Astrocyte (in vitro differentiated cells and primary cell): ENCODE measurements at regions not wholly inside any gene's neighbourhood (a gene's known extent, or its start where the extent isn't known, plus 50 kb on each side); places are given as distances from the start of the nearest gene placed in this dataset.

Source experiments
- DNase-seq: peaks from one replicate; pipeline ENCODE4 v3.0.0-alpha.2; 2010; ENCODE audit warnings: low read depth
- FAIRE-seq: peaks from 2 replicates; lab custom pipeline; 2011; peaks lifted over from hg19 to GRCh38; lab: Jason Lieb, UNC
- H2AFZ ChIP-seq: 2 replicates; pipeline ENCODE4 v1.6.0; 2012; ENCODE audit warnings: low read depth, low read length, inconsistent platforms
- H3K27ac ChIP-seq: 2 replicates; pipeline ENCODE4 v1.5.1; 2011; ENCODE audit warnings: low read depth, low read length, inconsistent platforms
- H3K27me3 ChIP-seq: 2 replicates; pipeline ENCODE4 v1.6.0; 2011; ENCODE audit warnings: low read length, inconsistent platforms; ENCODE audit not compliant: insufficient read depth
- H3K36me3 ChIP-seq: 2 replicates; pipeline ENCODE4 v1.5.1; 2011; ENCODE audit warnings: low read length, inconsistent platforms; ENCODE audit not compliant: insufficient read depth
- H3K4me1 ChIP-seq: 2 replicates; pipeline ENCODE4 v1.5.1; 2011; ENCODE audit warnings: low read length, inconsistent platforms; ENCODE audit not compliant: insufficient read depth
- H3K4me2 ChIP-seq: 2 replicates; pipeline ENCODE4 v1.6.0; 2012; ENCODE audit warnings: low read length, inconsistent platforms
- H3K4me3 ChIP-seq: 2 replicates; pipeline ENCODE4 v1.5.1; 2011; ENCODE audit warnings: low read depth, mild to moderate bottlenecking, low read length, inconsistent platforms; ENCODE audit not compliant: insufficient read depth
- H3K79me2 ChIP-seq: 2 replicates; pipeline ENCODE4 v1.6.0; 2012; ENCODE audit warnings: mild to moderate bottlenecking, low read length, inconsistent platforms; ENCODE audit not compliant: insufficient read depth
- H3K9ac ChIP-seq: 2 replicates; pipeline ENCODE4 v1.6.0; 2012; ENCODE audit warnings: mild to moderate bottlenecking, low read length, inconsistent platforms
- H3K9me3 ChIP-seq: 2 replicates; pipeline ENCODE4 v1.5.1; 2012; ENCODE audit warnings: low read depth, mild to moderate bottlenecking, low read length, inconsistent platforms; ENCODE audit not compliant: insufficient read depth
- H4K20me1 ChIP-seq: 2 replicates; pipeline ENCODE4 v1.6.0; 2012; ENCODE audit warnings: low read length, inconsistent platforms; ENCODE audit not compliant: insufficient read depth
- H3K27ac Mint-ChIP-seq: one replicate; pipeline ENCODE4 v1.8.0; 2021; ENCODE audit warnings: mild to moderate bottlenecking, mixed read lengths; ENCODE audit not compliant: unreplicated experiment
- H3K27me3 Mint-ChIP-seq: one replicate; pipeline ENCODE4 v1.8.0; 2021; ENCODE audit warnings: low read depth, mixed read lengths; ENCODE audit not compliant: unreplicated experiment
- H3K36me3 Mint-ChIP-seq: one replicate; pipeline ENCODE4 v1.8.0; 2021; ENCODE audit warnings: low read depth, mixed read lengths; ENCODE audit not compliant: unreplicated experiment
- H3K4me1 Mint-ChIP-seq: one replicate; pipeline ENCODE4 v1.8.0; 2021; ENCODE audit warnings: low read depth, mixed read lengths; ENCODE audit not compliant: unreplicated experiment
- H3K4me3 Mint-ChIP-seq: one replicate; pipeline ENCODE4 v1.8.0; 2021; ENCODE audit warnings: mild to moderate bottlenecking, moderate library complexity, mixed read lengths; ENCODE audit not compliant: unreplicated experiment
- H3K9me3 Mint-ChIP-seq: one replicate; pipeline ENCODE4 v1.8.0; 2021; ENCODE audit warnings: mild to moderate bottlenecking, mixed read lengths; ENCODE audit not compliant: unreplicated experiment
- EZH2 ChIP-seq: IDR thresholded peaks from 2 replicates; pipeline ENCODE4 v1.6.1; 2012; ENCODE audit warnings: mild to moderate bottlenecking, low read length, inconsistent platforms; ENCODE audit not compliant: insufficient read depth
- TF ChIP-seq, protein P1 (sequence below): IDR thresholded peaks from 2 replicates; pipeline ENCODE4 v1.5.1; 2011; ENCODE audit warnings: low read depth, mild to moderate bottlenecking, inconsistent platforms, low read length, moderate library complexity; ENCODE audit not compliant: insufficient read depth

DNA sequence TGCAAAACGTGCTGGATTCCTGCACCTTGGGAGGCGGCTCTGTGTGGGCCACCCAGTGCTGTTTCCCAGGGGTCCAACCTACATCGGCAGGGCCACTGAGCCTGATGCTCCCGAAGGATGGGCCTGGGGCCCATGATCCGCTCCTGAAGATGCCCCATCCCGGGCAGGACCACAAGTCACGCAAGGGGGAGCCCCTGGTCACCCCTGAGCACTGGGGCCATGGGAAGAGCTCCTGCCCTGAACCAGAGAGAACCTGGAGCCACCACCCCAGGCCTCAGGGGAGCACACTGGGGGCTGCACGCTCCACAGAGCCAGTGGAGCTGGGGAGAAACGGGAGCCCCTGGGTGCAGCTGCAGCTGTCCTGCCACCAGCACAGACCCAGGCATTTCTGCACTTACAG, 124.6 kb upstream of the SFSWAP start:
- no peaks in the 10 kb centered on the region for H4K20me1 ChIP-seq
- no peak for DNase-seq
- no peak for TF ChIP-seq EZH2
- TF ChIP-seq, protein P1, sequence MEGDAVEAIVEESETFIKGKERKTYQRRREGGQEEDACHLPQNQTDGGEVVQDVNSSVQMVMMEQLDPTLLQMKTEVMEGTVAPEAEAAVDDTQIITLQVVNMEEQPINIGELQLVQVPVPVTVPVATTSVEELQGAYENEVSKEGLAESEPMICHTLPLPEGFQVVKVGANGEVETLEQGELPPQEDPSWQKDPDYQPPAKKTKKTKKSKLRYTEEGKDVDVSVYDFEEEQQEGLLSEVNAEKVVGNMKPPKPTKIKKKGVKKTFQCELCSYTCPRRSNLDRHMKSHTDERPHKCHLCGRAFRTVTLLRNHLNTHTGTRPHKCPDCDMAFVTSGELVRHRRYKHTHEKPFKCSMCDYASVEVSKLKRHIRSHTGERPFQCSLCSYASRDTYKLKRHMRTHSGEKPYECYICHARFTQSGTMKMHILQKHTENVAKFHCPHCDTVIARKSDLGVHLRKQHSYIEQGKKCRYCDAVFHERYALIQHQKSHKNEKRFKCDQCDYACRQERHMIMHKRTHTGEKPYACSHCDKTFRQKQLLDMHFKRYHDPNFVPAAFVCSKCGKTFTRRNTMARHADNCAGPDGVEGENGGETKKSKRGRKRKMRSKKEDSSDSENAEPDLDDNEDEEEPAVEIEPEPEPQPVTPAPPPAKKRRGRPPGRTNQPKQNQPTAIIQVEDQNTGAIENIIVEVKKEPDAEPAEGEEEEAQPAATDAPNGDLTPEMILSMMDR, result no peak
- Mint-ChIP-seq H3K4me1 (no peaks in the 10 kb centered on the region), H3K27ac (no peak overlapping the region), H3K9me3 (no peaks in the 10 kb centered on the region), H3K27me3 (peaks cover 27% of the 10 kb centered on the region), H3K4me3 (no peak overlapping the region), H3K36me3 (no peaks in the 10 kb centered on the region)
- H3K27me3 ChIP-seq, result no peaks in the 10 kb centered on the region
- H3K4me2 ChIP-seq, result no peak overlapping the region
- H3K4me1 ChIP-seq, result no peaks in the 10 kb centered on the region
- no peak overlapping the region for H2AFZ ChIP-seq
- H3K27ac ChIP-seq, result no peak overlapping the region
- no peaks in the 10 kb centered on the region for H3K79me2 ChIP-seq
- peaks cover 10% of the 10 kb centered on the region for H3K9me3 ChIP-seq
- no peaks in the 10 kb centered on the region for H3K36me3 ChIP-seq
- no peak overlapping the region for H3K9ac ChIP-seq
- no peak overlapping the region for H3K4me3 ChIP-seq
- FAIRE-seq, result no peak

DNA sequence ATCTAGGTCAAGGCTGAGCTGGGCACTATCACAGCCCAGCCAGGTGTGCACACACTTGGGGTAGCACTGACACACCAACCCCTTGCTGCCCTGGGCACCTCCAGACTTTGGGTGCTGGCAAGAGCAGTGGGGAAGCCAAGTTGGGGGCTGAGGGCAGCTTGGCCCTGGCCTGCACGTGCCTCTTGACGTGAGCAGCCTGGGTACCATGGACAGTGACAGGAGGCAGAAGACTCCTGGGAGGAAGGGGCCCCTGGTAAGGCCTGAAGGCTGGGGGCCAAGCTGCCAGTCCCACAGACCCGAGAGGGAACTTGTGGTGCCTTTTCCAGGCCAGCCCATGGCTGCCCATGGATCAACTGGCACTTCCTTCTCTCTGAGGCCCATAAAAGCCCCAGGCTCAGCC, 124.1 kb upstream of the SFSWAP start:
- Histone ChIP-seq H3K4me3 (no peak overlapping the region), H3K27me3 (no peaks in the 10 kb centered on the region), H3K4me1 (no peaks in the 10 kb centered on the region), H4K20me1 (no peaks in the 10 kb centered on the region), H2AFZ (no peak overlapping the region), H3K36me3 (no peaks in the 10 kb centered on the region), H3K9ac (no peak overlapping the region), H3K79me2 (no peaks in the 10 kb centered on the region), H3K4me2 (no peak overlapping the region), H3K9me3 (peaks cover 10% of the 10 kb centered on the region), H3K27ac (no peak overlapping the region)
- Mint-ChIP-seq H3K27ac (no peak overlapping the region), H3K4me1 (no peaks in the 10 kb centered on the region), H3K4me3 (no peak overlapping the region), H3K9me3 (no peaks in the 10 kb centered on the region), H3K36me3 (no peaks in the 10 kb centered on the region), H3K27me3 (peaks cover 28% of the 10 kb centered on the region)
- TF ChIP-seq, protein P1, result no peak
- no peak for TF ChIP-seq EZH2
- no peak for DNase-seq
- no peak for FAIRE-seq

DNA sequence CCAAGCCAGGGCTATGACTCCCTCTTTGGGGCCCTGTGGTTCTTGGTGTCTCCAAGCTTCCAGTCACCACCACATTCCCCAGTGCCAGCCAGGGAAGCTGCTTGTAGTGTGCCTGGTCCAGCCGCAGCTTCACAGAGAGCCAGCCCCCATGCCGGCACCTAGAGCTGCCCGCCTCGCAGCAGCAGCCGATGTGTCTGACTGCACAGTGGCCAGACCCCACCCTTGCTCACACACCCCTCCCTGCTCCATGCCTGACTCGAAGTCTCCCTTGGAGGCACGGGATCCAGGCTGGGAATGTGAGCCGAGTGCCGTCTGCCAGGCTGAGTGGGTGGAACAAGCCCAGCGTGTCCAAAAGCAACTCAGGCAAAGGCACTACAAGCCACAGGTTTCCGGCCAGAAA, 123.3 kb upstream of the SFSWAP start:
- Histone ChIP-seq H3K79me2 (no peaks in the 10 kb centered on the region), H3K4me3 (no peak overlapping the region), H3K27ac (no peak overlapping the region), H3K27me3 (no peaks in the 10 kb centered on the region), H3K36me3 (no peaks in the 10 kb centered on the region), H3K9ac (no peak overlapping the region), H3K4me1 (no peaks in the 10 kb centered on the region), H3K9me3 (peaks cover 10% of the 10 kb centered on the region), H4K20me1 (no peaks in the 10 kb centered on the region), H2AFZ (no peak overlapping the region), H3K4me2 (no peak overlapping the region)
- no peak for DNase-seq
- H3K27me3 Mint-ChIP-seq, result peaks cover 30% of the 10 kb centered on the region
- no peak overlapping the region for H3K4me3 Mint-ChIP-seq
- no peak for FAIRE-seq
- H3K9me3 Mint-ChIP-seq, result no peaks in the 10 kb centered on the region
- no peak overlapping the region for H3K27ac Mint-ChIP-seq
- no peaks in the 10 kb centered on the region for H3K36me3 Mint-ChIP-seq
- TF ChIP-seq EZH2, result no peak
- TF ChIP-seq, protein P1, result no peak
- H3K4me1 Mint-ChIP-seq, result no peaks in the 10 kb centered on the region
